ENCODE measurements at regions not wholly inside any gene's neighbourhood (a gene's known extent, or its start where the extent isn't known, plus 50 kb on each side); places are given as distances from the start of the nearest gene placed in this dataset.

- intact Hi-C loops (cut with micrococcal nuclease; ENCODE audit: unreplicated experiment) = no loop called here
- no peaks in the 10 kb centered on the region for H3K4me1 ChIP-seq (ENCODE audit: insufficient read depth, low read length, poor library complexity, severe bottlenecking)
- no peak overlapping the region for H3K27ac ChIP-seq (ENCODE audit: low read depth, low read length, poor library complexity, severe bottlenecking)
- no peaks in the 10 kb centered on the region for H4K20me1 ChIP-seq (ENCODE audit: insufficient read depth, low read length)
- H3K9me2 ChIP-seq (ENCODE audit: insufficient read depth, low read length) = no peaks in the 10 kb centered on the region
- H2AFZ ChIP-seq (ENCODE audit: low read length) = no peak overlapping the region
- no peaks in the 10 kb centered on the region for H3K79me2 ChIP-seq (ENCODE audit: insufficient read depth, low read depth, low read length)
- TF ChIP-seq CTCF (conservative IDR thresholded peaks at IDR 0.05; ENCODE audit: low read length) (no peak), EZH2phosphoT487 (IDR thresholded peaks at IDR 0.05; ENCODE audit: borderline replicate concordance, low read depth, low read length) (no peak)
- DNase-seq (ENCODE audit: low spot score) = no peak
- POLR2A ChIA-PET = no interaction called here
- H3K4me2 ChIP-seq (ENCODE audit: low read length) = no peak overlapping the region
- no peak overlapping the region for H3K4me3 ChIP-seq (ENCODE audit: low read depth, low read length, poor library complexity, severe bottlenecking)
- CTCF ChIA-PET (ENCODE audit: unreplicated experiment) = no interaction called here
- H3K9me3 ChIP-seq (ENCODE audit: low read length) = no peaks in the 10 kb centered on the region
- BruUV-seq (replicated peaks) = no TSS peak
- no peaks in the 10 kb centered on the region for H3K36me3 ChIP-seq (ENCODE audit: insufficient read depth, low read length)
Measured at GRCh38 chr2:136436936-136437335, 319.0 kb upstream of the CXCR4 start.

DNA sequence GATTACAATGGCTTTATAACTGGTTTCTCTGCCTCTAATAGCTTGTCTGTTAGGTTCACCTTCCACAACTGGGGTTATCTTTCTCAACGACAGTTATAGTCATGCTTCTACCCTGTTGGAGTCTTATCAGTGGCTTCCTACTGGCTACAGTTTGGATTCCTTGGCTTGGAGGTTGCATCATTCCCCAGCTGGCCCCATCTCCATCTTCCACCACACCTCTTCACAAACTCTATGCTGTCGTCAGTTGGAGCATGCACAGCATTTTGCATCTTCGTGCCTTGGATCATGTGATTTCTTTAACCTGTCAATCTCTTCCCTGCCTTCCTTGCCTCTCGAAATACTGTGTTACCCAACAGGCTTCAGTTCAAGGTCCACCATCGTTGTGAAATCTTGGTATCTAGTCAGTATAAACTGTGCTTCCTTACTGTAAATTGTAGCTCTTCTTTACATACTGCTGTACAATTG, 316.3 kb upstream of the CXCR4 start:
- intact Hi-C loops (cut with micrococcal nuclease; ENCODE audit: unreplicated experiment) = no loop called here
- Histone ChIP-seq H3K79me2 (ENCODE audit: insufficient read depth, low read depth, low read length) (no peaks in the 10 kb centered on the region), H3K4me2 (ENCODE audit: low read length) (no peak overlapping the region), H3K4me3 (ENCODE audit: low read depth, low read length, poor library complexity, severe bottlenecking) (no peak overlapping the region), H3K27ac (ENCODE audit: low read depth, low read length, poor library complexity, severe bottlenecking) (no peak overlapping the region), H3K4me1 (ENCODE audit: insufficient read depth, low read length, poor library complexity, severe bottlenecking) (no peaks in the 10 kb centered on the region), H3K9me2 (ENCODE audit: insufficient read depth, low read length) (no peaks in the 10 kb centered on the region), H3K36me3 (ENCODE audit: insufficient read depth, low read length) (no peaks in the 10 kb centered on the region), H4K20me1 (ENCODE audit: insufficient read depth, low read length) (no peaks in the 10 kb centered on the region), H3K9me3 (ENCODE audit: low read length) (peaks cover 6% of the 10 kb centered on the region; the same call in 1 of the 2 replicates), H2AFZ (ENCODE audit: low read length) (no peak overlapping the region)
- BruUV-seq (replicated peaks) = no TSS peak
- TF ChIP-seq CTCF (conservative IDR thresholded peaks at IDR 0.05; ENCODE audit: low read length) = no peak
- TF ChIP-seq EZH2phosphoT487 (IDR thresholded peaks at IDR 0.05; ENCODE audit: borderline replicate concordance, low read depth, low read length) = no peak
- ChIA-PET POLR2A (interaction anchor here (0.7 to 1.1 kb wide), 4 partner anchors 8 to 200 kb away, joined by 3 read pairs; no protein-coding TSS in a partner anchor), CTCF (ENCODE audit: unreplicated experiment) (no interaction called here)
- no peak for DNase-seq (ENCODE audit: low spot score)

DNA sequence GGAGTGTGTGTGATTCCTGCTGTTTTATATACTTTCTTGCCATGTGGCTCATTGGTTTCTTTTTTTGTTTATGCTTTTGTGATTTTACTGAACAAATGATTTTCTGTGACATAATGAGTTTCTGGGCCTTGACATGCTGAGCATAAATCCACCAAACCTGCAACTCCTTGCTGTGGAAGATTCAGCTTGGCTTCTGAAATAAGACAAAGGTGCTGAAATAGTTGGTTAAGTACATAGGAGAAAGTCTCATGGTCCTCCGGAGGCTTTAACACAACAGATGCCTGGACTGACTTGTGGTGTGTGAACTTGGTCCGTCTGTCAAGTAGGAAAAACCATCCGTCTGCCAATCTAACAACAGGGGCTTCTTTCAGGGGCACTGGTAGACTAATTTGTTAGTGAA, 315.3 kb upstream of the CXCR4 start:
- CTCF ChIA-PET (ENCODE audit: unreplicated experiment) = no interaction called here
- POLR2A ChIA-PET = interaction anchor here (1.1 kb wide), 1 partner anchor 9 kb away, joined by 3 read pairs; no protein-coding TSS in a partner anchor
- Histone ChIP-seq H3K27ac (ENCODE audit: low read depth, low read length, poor library complexity, severe bottlenecking) (no peak overlapping the region), H2AFZ (ENCODE audit: low read length) (no peak overlapping the region), H3K9me3 (ENCODE audit: low read length) (peaks cover 6% of the 10 kb centered on the region; the same call in 1 of the 2 replicates), H3K79me2 (ENCODE audit: insufficient read depth, low read depth, low read length) (no peaks in the 10 kb centered on the region), H3K4me1 (ENCODE audit: insufficient read depth, low read length, poor library complexity, severe bottlenecking) (no peaks in the 10 kb centered on the region), H4K20me1 (ENCODE audit: insufficient read depth, low read length) (no peaks in the 10 kb centered on the region), H3K4me2 (ENCODE audit: low read length) (no peak overlapping the region), H3K9me2 (ENCODE audit: insufficient read depth, low read length) (no peaks in the 10 kb centered on the region), H3K36me3 (ENCODE audit: insufficient read depth, low read length) (no peaks in the 10 kb centered on the region), H3K4me3 (ENCODE audit: low read depth, low read length, poor library complexity, severe bottlenecking) (no peak overlapping the region)
- DNase-seq (ENCODE audit: low spot score) = no peak
- TF ChIP-seq CTCF (conservative IDR thresholded peaks at IDR 0.05; ENCODE audit: low read length) (no peak), EZH2phosphoT487 (IDR thresholded peaks at IDR 0.05; ENCODE audit: borderline replicate concordance, low read depth, low read length) (no peak)
- intact Hi-C loops (cut with micrococcal nuclease; ENCODE audit: unreplicated experiment) = no loop called here
- no TSS peak for BruUV-seq (replicated peaks)
